ENCODE measurements at regions not wholly inside any gene's neighbourhood (a gene's known extent, or its start where the extent isn't known, plus 50 kb on each side); places are given as distances from the start of the nearest gene placed in this dataset.

- Mint-ChIP-seq H3K4me3 (no peak overlapping the region), H3K27ac (no peak overlapping the region), H3K27me3 (peaks cover 16% of the 10 kb centered on the region), H3K36me3 (ENCODE audit: low read depth) (no peaks in the 10 kb centered on the region), H3K4me1 (no peaks in the 10 kb centered on the region)
- no peak for DNase-seq
- H3K9me3 ChIP-seq (ENCODE audit: control insufficient read depth, low read length, poor library complexity, severe bottlenecking): no peaks in the 10 kb centered on the region
- ATAC-seq: no peak
Measured at GRCh38 chr10:129416956-129417765, 49.9 kb upstream of the MGMT start.

Measured in T-helper 17 cell (primary cell).